WTC11 (cell line): ENCODE measurements at regions not wholly inside any gene's neighbourhood (a gene's known extent, or its start where the extent isn't known, plus 50 kb on each side); places are given as distances from the start of the nearest gene placed in this dataset.

Source experiments
- ATAC-seq: fragments of 200-7000 bp; cut with Tn5 transposase; 2 replicates; pipeline ENCODE4 v1.10.0; 2021; ENCODE audit warnings: mild to moderate bottlenecking, moderate library complexity
- CTCF ChIA-PET: fragments of 300-600 bp; sonication (Branson Sonifier 250); formaldehyde crosslinking; loops from one replicate; lab custom pipeline; 2021; ENCODE audit warnings: antibody characterized with exemption; lab: Charles Lee
- POLR2A ChIA-PET: fragments of 350-600 bp; sonication (Branson Sonifier 250); formaldehyde crosslinking; loops from one replicate; lab custom pipeline; 2021; ENCODE audit warnings: antibody characterized with exemption; lab: Charles Lee
- DNase-seq: peaks from one replicate; pipeline ENCODE4 v3.0.0; 2021; ENCODE audit warnings: low spot score
- H3K27ac Mint-ChIP-seq: 2 replicates; pipeline ENCODE4 v1.8.0; 2021; ENCODE audit warnings: mixed read lengths
- H3K27me3 Mint-ChIP-seq: 2 replicates; pipeline ENCODE4 v1.8.0; 2021; ENCODE audit warnings: low read depth, mild to moderate bottlenecking, moderate library complexity, mixed read lengths
- H3K36me3 Mint-ChIP-seq: 2 replicates; pipeline ENCODE4 v1.8.0; 2021; ENCODE audit warnings: mixed read lengths
- H3K4me1 Mint-ChIP-seq: 2 replicates; pipeline ENCODE4 v1.8.0; 2022; ENCODE audit warnings: mixed read lengths
- H3K4me3 Mint-ChIP-seq: 2 replicates; pipeline ENCODE4 v1.8.0; 2021; ENCODE audit warnings: mild to moderate bottlenecking, moderate library complexity, mixed read lengths
- H3K9me3 Mint-ChIP-seq: 2 replicates; pipeline ENCODE4 v1.8.0; 2021; ENCODE audit warnings: mixed read lengths
- ELF4 ChIP-seq: sonication (generic); formaldehyde crosslinking; IDR thresholded peaks from 2 replicates; pipeline ENCODE4 v1.8.1; 2022; ENCODE audit warnings: low read depth, mild to moderate bottlenecking, moderate library complexity, missing genetic modification reagents
- ESRRA ChIP-seq: sonication (generic); formaldehyde crosslinking; IDR thresholded peaks from 2 replicates; pipeline ENCODE4 v1.8.1; 2022; ENCODE audit warnings: mild to moderate bottlenecking, missing genetic modification reagents, borderline replicate concordance
- GABPB1 ChIP-seq: sonication (generic); formaldehyde crosslinking; IDR thresholded peaks from 2 replicates; pipeline ENCODE4 v1.8.1; 2023; ENCODE audit warnings: mild to moderate bottlenecking, missing genetic modification reagents
- GRHL2 ChIP-seq: fragments of 250-450 bp; sonication (Bioruptor Pico); IDR thresholded peaks from 2 replicates; pipeline ENCODE4 v1.8.0; 2022; ENCODE audit warnings: mild to moderate bottlenecking, moderate library complexity; ENCODE audit not compliant: insufficient replicate concordance, severe bottlenecking
- JAZF1 ChIP-seq: fragments of 250-450 bp; sonication (Bioruptor Pico); IDR thresholded peaks from 2 replicates; pipeline ENCODE4 v1.9.0; 2021; ENCODE audit warnings: moderate library complexity, mild to moderate bottlenecking, inconsistent platforms
- NR1H2 ChIP-seq: sonication (generic); formaldehyde crosslinking; IDR thresholded peaks from 2 replicates; pipeline ENCODE4 v1.9.0; 2021; ENCODE audit warnings: mild to moderate bottlenecking, moderate library complexity, missing genetic modification reagents
- RORB ChIP-seq: fragments of 250-450 bp; sonication (Bioruptor Pico); IDR thresholded peaks from 2 replicates; pipeline ENCODE4 v1.9.0; 2021; ENCODE audit warnings: mild to moderate bottlenecking
- SOX15 ChIP-seq: fragments of 250-450 bp; sonication (Bioruptor Pico); IDR thresholded peaks from 2 replicates; pipeline ENCODE4 v1.9.0; 2021; ENCODE audit warnings: mild to moderate bottlenecking
- TEAD4 ChIP-seq: sonication (generic); formaldehyde crosslinking; IDR thresholded peaks from 2 replicates; pipeline ENCODE4 v1.8.0; 2022; ENCODE audit warnings: mild to moderate bottlenecking, missing genetic modification reagents
- ZNF232 ChIP-seq: sonication (generic); formaldehyde crosslinking; IDR thresholded peaks from 2 replicates; pipeline ENCODE4 v1.8.0; 2022; ENCODE audit warnings: mild to moderate bottlenecking, missing genetic modification reagents
- ZNF396 ChIP-seq: fragments of 250-450 bp; sonication (Bioruptor Pico); IDR thresholded peaks from 2 replicates; pipeline ENCODE4 v1.8.0; 2021; ENCODE audit warnings: mild to moderate bottlenecking, moderate library complexity, borderline replicate concordance
- TF ChIP-seq, protein P1 (sequence below): sonication (generic); formaldehyde crosslinking; IDR thresholded peaks from 2 replicates; pipeline ENCODE4 v1.8.1; 2023; ENCODE audit warnings: mild to moderate bottlenecking, moderate library complexity, missing genetic modification reagents
- TF ChIP-seq, protein P2 (sequence below): sonication (generic); formaldehyde crosslinking; IDR thresholded peaks from 2 replicates; pipeline ENCODE4 v1.8.1; 2023; ENCODE audit warnings: mild to moderate bottlenecking, missing genetic modification reagents, moderate library complexity
- TF ChIP-seq, protein P3 (sequence below): fragments of 250-450 bp; sonication (Bioruptor Pico); conservative IDR thresholded peaks from 2 replicates; pipeline ENCODE4 v1.9.0; 2021; ENCODE audit warnings: mild to moderate bottlenecking
- TF ChIP-seq, protein P4 (sequence below): fragments of 250-450 bp; sonication (Bioruptor Pico); IDR thresholded peaks from 2 replicates; pipeline ENCODE4 v1.9.0; 2021; ENCODE audit warnings: mild to moderate bottlenecking, borderline replicate concordance
- TF ChIP-seq, protein P5 (sequence below): sonication (generic); formaldehyde crosslinking; IDR thresholded peaks from 2 replicates; pipeline ENCODE4 v1.8.1; 2023; ENCODE audit warnings: mild to moderate bottlenecking, missing genetic modification reagents
- TF ChIP-seq, protein P6 (sequence below): sonication (generic); formaldehyde crosslinking; IDR thresholded peaks from 2 replicates; pipeline ENCODE4 v1.8.0; 2022; ENCODE audit warnings: missing genetic modification reagents

DNA sequence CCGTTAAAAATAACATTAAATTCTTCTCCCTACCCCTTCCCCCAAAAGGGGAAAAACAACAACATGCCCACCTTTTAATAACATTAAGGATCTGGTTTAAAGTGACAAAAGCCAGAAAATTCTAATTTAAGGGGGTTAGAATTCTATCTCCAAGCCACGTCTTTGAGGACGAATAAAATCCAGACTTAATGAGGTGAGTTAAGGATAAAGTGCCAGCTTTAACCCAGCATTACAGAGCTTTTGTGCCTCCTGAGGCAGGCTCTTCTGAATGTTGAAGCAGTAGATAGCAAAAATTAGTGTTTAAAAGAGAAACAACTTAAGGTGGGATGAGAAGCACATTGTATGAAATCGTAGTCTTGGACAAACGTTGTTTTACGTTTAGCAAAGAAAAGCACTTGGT is 329.0 kb upstream of the MPDZ start (continued):
- TF ChIP-seq, protein P1, sequence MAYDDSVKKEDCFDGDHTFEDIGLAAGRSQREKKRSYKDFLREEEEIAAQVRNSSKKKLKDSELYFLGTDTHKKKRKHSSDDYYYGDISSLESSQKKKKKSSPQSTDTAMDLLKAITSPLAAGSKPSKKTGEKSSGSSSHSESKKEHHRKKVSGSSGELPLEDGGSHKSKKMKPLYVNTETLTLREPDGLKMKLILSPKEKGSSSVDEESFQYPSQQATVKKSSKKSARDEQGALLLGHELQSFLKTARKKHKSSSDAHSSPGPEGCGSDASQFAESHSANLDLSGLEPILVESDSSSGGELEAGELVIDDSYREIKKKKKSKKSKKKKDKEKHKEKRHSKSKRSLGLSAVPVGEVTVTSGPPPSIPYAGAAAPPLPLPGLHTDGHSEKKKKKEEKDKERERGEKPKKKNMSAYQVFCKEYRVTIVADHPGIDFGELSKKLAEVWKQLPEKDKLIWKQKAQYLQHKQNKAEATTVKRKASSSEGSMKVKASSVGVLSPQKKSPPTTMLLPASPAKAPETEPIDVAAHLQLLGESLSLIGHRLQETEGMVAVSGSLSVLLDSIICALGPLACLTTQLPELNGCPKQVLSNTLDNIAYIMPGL (CRISPR knock-in tag): no peak
- TF ChIP-seq TEAD4 (CRISPR knock-in tag): no peak
- TF ChIP-seq, protein P2, sequence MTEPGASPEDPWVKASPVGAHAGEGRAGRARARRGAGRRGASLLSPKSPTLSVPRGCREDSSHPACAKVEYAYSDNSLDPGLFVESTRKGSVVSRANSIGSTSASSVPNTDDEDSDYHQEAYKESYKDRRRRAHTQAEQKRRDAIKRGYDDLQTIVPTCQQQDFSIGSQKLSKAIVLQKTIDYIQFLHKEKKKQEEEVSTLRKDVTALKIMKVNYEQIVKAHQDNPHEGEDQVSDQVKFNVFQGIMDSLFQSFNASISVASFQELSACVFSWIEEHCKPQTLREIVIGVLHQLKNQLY: no peak

DNA sequence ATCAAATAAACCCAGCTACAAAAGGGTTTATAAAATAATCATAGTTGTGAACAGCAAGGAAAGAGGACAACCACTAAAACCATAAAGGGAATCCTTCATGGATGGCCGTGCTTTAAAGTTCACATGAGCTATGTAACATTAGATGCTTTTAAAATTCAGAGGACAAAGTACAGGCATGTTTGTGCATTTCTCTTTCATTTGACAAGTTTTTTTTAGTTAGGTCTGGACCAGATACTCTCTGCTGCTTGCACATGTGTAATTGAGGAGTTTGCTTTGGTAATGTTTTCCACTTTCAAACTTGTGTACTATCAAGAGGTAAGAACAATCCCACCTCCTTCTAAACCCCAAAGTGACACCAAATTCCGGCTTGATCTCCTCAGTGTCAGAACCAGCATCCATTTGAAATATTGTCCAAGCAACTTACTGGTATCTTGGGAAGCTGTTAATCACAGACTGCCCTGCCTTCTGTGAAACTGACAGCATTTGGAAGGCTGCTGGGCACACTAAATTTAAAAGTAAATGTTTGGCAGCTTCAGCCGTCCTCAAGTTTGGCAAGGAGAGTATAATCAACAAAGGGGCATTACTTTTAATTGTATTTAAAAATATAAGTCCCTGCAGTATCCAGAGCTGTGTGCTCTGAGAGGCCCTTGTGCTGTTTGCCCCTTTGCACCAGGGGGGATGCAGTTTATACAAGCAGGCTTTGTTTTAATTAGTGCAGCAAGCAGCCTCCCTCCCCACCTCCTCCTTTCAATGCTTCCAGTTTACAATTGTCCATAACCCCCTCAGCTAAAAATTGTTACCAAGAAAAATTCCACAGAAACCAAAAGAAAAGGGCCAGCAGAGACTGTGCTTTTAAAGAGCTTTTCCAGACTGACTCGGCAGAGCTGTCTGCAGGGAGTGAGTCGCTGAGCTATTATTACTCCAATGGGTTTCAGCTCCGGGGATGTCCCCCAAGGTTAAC is 328.3 kb upstream of the MPDZ start:
- Mint-ChIP-seq H3K9me3 (peaks cover 10% of the 10 kb centered on the region), H3K4me3 (peak overlapping the region; percentile 19), H3K4me1 (peaks cover 40% of the 10 kb centered on the region), H3K36me3 (peaks cover 7% of the 10 kb centered on the region), H3K27me3 (no peaks in the 10 kb centered on the region), H3K27ac (peak overlapping the region; percentile 37; the same call in 1 of the 2 replicates)
- no peak for DNase-seq
- peak; percentile 81 for ATAC-seq
- ChIA-PET POLR2A (interaction anchor here (0.5 to 0.7 kb wide), 2 partner anchors 20 to 26 kb away, joined by 3 read pairs; no protein-coding TSS in a partner anchor), CTCF (interaction anchor here (1.0 to 1.4 kb wide), 3 partner anchors 81 to 857 kb away, joined by 3 to 4 read pairs (median 4); no protein-coding TSS in a partner anchor)
- TF ChIP-seq, protein P3, sequence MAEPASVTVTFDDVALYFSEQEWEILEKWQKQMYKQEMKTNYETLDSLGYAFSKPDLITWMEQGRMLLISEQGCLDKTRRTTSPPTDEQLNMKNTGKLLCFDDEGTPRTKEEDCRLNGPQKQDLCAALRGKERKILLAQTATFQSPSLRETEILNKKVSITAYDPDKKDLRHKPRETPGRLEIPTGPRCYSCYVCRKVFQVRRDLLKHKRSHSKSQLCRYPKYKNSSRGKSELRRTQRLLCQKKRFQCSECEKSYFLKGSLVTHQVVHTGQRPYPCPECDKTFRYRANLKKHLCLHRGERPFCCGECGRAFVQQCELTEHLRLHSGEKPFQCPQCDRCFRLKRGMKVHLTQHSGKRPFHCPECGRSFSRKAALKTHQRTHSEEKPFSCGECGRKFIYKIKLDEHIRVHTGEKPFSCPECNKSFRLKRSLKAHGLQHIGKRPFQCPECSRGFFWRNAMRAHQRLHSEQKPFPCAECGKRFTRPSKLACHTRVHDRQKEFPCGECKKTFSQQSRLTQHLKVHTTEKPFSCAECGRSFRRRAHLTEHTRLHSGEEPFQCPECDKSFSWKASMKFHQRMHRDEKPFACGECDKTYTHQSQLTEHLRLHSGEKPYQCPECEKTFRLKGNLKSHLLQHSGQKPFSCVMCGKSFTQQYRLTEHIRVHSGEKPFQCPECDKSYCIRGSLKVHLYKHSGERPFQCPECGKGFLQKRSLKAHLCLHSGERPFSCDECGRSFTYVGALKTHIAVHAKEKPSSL (CRISPR knock-in tag): no peak
- TF ChIP-seq ZNF232 (CRISPR knock-in tag): no peak
- TF ChIP-seq NR1H2 (CRISPR knock-in tag): no peak
- no peak for TF ChIP-seq RORB (CRISPR knock-in tag)
- TF ChIP-seq ESRRA: no peak
- no peak for TF ChIP-seq ZNF396 (CRISPR knock-in tag)
- no peak for TF ChIP-seq GABPB1 (CRISPR knock-in tag)
- TF ChIP-seq, protein P4, sequence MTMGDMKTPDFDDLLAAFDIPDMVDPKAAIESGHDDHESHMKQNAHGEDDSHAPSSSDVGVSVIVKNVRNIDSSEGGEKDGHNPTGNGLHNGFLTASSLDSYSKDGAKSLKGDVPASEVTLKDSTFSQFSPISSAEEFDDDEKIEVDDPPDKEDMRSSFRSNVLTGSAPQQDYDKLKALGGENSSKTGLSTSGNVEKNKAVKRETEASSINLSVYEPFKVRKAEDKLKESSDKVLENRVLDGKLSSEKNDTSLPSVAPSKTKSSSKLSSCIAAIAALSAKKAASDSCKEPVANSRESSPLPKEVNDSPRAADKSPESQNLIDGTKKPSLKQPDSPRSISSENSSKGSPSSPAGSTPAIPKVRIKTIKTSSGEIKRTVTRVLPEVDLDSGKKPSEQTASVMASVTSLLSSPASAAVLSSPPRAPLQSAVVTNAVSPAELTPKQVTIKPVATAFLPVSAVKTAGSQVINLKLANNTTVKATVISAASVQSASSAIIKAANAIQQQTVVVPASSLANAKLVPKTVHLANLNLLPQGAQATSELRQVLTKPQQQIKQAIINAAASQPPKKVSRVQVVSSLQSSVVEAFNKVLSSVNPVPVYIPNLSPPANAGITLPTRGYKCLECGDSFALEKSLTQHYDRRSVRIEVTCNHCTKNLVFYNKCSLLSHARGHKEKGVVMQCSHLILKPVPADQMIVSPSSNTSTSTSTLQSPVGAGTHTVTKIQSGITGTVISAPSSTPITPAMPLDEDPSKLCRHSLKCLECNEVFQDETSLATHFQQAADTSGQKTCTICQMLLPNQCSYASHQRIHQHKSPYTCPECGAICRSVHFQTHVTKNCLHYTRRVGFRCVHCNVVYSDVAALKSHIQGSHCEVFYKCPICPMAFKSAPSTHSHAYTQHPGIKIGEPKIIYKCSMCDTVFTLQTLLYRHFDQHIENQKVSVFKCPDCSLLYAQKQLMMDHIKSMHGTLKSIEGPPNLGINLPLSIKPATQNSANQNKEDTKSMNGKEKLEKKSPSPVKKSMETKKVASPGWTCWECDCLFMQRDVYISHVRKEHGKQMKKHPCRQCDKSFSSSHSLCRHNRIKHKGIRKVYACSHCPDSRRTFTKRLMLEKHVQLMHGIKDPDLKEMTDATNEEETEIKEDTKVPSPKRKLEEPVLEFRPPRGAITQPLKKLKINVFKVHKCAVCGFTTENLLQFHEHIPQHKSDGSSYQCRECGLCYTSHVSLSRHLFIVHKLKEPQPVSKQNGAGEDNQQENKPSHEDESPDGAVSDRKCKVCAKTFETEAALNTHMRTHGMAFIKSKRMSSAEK: no peak
- no peak for TF ChIP-seq GRHL2 (CRISPR knock-in tag)
- TF ChIP-seq, protein P5, sequence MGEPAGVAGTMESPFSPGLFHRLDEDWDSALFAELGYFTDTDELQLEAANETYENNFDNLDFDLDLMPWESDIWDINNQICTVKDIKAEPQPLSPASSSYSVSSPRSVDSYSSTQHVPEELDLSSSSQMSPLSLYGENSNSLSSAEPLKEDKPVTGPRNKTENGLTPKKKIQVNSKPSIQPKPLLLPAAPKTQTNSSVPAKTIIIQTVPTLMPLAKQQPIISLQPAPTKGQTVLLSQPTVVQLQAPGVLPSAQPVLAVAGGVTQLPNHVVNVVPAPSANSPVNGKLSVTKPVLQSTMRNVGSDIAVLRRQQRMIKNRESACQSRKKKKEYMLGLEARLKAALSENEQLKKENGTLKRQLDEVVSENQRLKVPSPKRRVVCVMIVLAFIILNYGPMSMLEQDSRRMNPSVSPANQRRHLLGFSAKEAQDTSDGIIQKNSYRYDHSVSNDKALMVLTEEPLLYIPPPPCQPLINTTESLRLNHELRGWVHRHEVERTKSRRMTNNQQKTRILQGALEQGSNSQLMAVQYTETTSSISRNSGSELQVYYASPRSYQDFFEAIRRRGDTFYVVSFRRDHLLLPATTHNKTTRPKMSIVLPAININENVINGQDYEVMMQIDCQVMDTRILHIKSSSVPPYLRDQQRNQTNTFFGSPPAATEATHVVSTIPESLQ (CRISPR knock-in tag): no peak
- TF ChIP-seq, protein P1 (CRISPR knock-in tag): no peak
- TF ChIP-seq SOX15 (CRISPR knock-in tag): no peak
- TF ChIP-seq, protein P6, sequence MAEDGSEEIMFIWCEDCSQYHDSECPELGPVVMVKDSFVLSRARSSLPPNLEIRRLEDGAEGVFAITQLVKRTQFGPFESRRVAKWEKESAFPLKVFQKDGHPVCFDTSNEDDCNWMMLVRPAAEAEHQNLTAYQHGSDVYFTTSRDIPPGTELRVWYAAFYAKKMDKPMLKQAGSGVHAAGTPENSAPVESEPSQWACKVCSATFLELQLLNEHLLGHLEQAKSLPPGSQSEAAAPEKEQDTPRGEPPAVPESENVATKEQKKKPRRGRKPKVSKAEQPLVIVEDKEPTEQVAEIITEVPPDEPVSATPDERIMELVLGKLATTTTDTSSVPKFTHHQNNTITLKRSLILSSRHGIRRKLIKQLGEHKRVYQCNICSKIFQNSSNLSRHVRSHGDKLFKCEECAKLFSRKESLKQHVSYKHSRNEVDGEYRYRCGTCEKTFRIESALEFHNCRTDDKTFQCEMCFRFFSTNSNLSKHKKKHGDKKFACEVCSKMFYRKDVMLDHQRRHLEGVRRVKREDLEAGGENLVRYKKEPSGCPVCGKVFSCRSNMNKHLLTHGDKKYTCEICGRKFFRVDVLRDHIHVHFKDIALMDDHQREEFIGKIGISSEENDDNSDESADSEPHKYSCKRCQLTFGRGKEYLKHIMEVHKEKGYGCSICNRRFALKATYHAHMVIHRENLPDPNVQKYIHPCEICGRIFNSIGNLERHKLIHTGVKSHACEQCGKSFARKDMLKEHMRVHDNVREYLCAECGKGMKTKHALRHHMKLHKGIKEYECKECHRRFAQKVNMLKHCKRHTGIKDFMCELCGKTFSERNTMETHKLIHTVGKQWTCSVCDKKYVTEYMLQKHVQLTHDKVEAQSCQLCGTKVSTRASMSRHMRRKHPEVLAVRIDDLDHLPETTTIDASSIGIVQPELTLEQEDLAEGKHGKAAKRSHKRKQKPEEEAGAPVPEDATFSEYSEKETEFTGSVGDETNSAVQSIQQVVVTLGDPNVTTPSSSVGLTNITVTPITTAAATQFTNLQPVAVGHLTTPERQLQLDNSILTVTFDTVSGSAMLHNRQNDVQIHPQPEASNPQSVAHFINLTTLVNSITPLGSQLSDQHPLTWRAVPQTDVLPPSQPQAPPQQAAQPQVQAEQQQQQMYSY: no peak
- TF ChIP-seq JAZF1 (CRISPR knock-in tag): no peak
- no peak for TF ChIP-seq ELF4 (CRISPR knock-in tag)
